HG02763 (cell line): ENCODE measurements at regions not wholly inside any gene's neighbourhood (a gene's known extent, or its start where the extent isn't known, plus 50 kb on each side); places are given as distances from the start of the nearest gene placed in this dataset.
"Not testable (repeated sequence)": the region's sequence is repeated elsewhere in the genome, so short reads cannot be mapped to it uniquely, and the experiment has no call there.

Experiments used
- ATAC-seq: cut with Tn5 transposase; IDR thresholded peaks from one replicate; pipeline ENCODE4 v1.9.1; 2021; ENCODE audit warnings: mild to moderate bottlenecking, moderate library complexity; ENCODE audit not compliant: unreplicated experiment

- not testable (repeated sequence) for ATAC-seq
Observed at GRCh38 chr4:3954540-3955320, 188.5 kb downstream of the ADRA2C start.

DNA sequence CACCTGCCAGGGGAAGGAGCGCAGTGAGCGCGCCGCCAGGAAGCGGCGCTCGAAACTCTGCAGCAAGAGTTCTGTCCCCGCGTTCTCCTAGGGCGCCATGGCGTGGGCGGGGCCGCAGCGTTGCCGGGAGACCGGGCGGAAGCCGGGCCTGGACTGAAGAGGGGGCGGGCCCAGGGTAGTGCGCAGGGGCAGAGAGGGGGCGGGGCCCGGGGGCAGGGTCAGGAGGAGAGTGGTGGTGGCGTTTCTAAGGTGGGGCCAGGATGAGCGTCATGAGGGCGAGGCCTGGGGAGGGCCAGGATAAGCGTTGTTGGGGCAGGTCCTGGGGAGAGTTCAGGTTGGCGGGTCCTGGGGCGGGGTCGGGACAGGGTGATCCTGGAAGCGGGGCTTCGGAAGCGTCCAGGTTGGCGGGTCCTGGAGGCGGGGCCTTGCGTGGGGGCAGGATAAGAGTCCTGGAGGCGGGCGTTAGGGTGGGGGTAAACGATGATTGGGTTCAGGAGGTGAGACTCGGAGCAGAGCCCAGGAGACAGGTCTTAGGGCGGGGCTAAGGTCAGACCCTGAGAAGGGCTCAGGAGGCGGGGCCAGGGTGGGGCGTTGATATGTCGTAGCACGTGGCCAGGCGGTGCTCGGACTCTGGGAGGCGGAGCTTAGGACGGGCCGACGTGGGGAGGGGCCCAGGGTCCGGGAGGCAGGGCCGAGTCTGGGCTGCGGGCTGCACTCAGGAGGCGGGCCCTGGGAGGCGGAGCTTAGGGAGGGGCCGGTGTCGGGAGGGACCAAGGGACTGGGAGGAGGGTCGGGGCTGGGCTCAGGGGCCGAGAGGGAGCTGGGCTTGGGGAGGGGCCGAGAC, 189.4 kb downstream of the ADRA2C start:
- ATAC-seq = peak; percentile 99

GRCh38 chr4:3956165-3956867, 190.1 kb downstream of the ADRA2C start:
- ATAC-seq = not testable (repeated sequence)

GRCh38 chr4:3961091-3961672, 195.0 kb downstream of the ADRA2C start:
- not testable (repeated sequence) for ATAC-seq

GRCh38 chr4:3964572-3965278, 198.5 kb downstream of the ADRA2C start:
- ATAC-seq = not testable (repeated sequence)

- not testable (repeated sequence) for ATAC-seq
Observed at GRCh38 chr4:3967204-3967603, 201.0 kb downstream of the ADRA2C start.

- not testable (repeated sequence) for ATAC-seq
Observed at GRCh38 chr4:3972626-3973025, 206.4 kb downstream of the ADRA2C start.

GRCh38 chr4:3973581-3974200, 207.5 kb downstream of the ADRA2C start:
- ATAC-seq = not testable (repeated sequence)

- ATAC-seq = not testable (repeated sequence)
Observed at GRCh38 chr4:3983518-3984125, 217.4 kb downstream of the ADRA2C start.

GRCh38 chr4:3984796-3985195, 218.6 kb downstream of the ADRA2C start:
- not testable (repeated sequence) for ATAC-seq

DNA sequence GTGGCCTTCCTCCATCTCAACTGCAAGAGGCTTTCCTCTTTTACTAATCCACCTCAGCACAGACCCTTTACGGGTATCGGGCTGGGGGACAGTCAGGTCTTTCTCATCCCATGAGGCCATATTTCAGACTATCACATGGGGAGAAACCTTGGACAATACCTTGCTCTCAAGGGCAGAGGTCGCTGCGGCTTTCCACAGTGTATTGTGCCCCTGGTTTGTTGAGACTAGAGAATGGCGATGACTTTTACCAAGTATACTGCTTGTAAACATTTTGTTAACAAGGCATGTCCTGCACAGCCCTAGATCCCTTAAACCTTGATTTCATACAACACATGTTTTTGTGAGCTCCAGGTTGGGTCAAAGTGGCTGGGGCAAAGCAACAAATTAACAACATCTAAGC, 220.2 kb downstream of the ADRA2C start:
- ATAC-seq = not testable (repeated sequence)

GRCh38 chr4:3997386-3997785, 229.3 kb downstream of the OTOP1 start:
- not testable (repeated sequence) for ATAC-seq

GRCh38 chr4:4004036-4004435, 222.7 kb downstream of the OTOP1 start:
- ATAC-seq = not testable (repeated sequence)

- not testable (repeated sequence) for ATAC-seq
Observed at GRCh38 chr4:4004702-4005101, 222.0 kb downstream of the OTOP1 start.

DNA sequence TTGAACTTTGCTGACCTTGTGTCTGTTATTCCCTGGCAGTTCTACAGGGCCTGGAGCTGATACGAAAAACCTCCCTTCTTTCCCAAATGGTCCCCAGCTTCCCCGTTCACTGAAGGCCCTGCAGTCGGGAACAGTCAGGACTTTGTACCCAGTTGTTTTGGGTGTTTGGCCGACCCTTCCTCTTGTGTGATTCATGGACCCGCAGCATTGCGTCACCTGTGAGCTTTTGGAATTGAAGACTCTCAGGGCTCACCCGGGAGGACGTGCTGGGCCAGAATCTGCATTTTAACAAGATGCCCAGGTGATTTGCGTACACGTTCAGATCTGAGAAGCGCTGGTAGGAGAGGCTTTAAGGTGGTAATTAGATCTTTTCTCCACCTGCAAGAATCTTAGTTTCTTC, 220.4 kb downstream of the OTOP1 start:
- ATAC-seq = not testable (repeated sequence)

- ATAC-seq = not testable (repeated sequence)
Observed at GRCh38 chr4:4019071-4019470, 207.7 kb downstream of the OTOP1 start.

- ATAC-seq = not testable (repeated sequence)
Observed at GRCh38 chr4:4021161-4021560, 205.6 kb downstream of the OTOP1 start.

DNA sequence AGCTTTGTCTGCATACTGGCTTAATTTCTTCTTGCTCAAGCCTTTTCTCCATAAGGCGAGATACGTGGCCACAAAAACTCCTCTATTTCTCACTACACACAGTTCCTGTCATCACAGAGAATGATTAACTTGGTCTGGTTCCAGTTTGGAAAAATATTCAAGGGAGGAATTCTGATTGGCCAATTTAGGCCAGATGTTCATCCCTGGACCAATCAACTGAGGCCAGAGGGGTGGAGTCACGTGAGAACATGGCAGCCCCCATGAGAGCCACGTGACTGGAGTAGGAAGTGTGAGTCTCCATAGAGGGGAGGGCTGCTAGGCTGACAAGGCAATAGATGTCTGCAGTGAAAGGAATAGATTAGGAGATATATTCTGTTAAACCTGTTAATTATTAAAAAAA, 200.0 kb downstream of the OTOP1 start:
- not testable (repeated sequence) for ATAC-seq

DNA sequence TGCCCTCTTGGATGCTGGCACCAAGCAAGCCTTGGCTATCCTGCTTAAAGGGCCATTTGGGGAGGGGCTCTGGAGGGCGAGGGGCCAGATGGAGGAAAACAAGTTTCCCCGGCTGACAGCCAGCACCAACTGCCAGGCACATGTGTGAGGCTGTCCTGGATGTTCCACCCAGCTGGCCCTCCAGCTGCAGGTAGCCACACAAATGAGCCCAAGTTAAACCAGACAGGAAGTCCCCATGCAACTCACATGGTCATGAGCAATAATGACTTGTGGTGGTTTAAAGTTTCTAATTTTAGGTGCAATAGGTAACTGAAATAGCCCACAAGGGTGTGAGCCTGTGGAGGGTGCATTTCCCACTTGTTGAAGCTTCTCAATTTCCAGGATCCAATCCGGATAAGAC, 198.0 kb downstream of the OTOP1 start:
- ATAC-seq = not testable (repeated sequence)
